ENCODE measurements at regions not wholly inside any gene's neighbourhood (a gene's known extent, or its start where the extent isn't known, plus 50 kb on each side); places are given as distances from the start of the nearest gene placed in this dataset.

DNA sequence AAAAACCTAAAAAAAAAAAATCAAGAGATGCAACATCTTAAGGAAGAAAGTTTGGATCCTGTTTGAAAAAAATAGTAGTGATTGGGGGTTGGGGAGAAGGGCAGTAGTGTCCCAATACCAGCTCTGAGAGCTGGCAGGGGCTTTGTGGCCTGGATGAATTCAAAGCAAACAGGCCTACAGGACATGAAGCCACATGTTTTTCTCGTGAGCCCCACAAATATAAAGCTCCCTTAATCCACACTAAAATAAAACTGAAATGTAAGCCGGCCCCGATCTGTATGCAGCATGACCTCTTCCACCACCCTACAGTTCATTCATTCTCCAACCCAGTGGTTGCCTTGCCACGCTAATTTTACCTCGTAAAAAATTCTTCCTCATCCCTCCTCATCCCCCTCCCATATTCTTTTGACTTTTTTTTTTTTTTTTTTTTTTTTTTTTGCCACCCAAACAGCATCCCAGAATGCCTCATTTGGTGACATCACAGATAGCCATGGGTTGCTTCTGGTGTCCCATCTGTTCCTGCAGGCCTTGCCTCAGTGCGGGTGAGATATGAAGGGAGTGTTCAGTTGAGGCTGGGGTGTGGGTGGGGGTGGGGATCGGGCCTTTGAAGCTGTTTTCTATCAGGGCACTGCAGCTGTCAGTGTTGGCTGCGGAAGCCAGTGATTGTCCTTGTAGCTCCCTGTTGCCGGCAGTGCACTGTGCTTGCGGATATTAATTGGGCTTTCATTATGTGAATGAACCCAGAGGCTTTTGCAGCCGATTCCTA, 81.6 kb upstream of the NFIB start:
- no peak for DNase-seq (ENCODE audit: low spot score)

DNA sequence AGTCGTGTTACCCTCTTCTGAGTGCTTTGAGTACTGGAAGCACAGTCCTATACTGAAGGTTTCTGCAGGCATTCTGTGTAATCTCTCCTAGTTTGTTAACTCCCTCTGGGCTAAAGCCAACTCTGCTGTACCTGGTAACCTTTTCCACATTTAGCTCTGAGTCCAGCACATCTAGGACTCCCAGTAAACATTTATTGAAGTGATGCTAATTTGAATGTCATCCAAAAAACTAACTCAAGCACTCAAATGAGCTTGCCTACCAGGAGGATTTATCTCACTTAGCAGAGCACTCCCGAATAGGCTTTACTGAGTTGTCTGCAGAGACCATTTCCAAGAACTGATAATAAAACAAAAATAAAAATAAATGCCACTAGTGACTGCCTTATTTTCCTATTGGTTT, 79.5 kb upstream of the NFIB start:
- DNase-seq (ENCODE audit: low spot score): no peak

GRCh38 chr9:14391620-14392019, 77.7 kb upstream of the NFIB start:
- no peak for DNase-seq (ENCODE audit: low spot score)

DNA sequence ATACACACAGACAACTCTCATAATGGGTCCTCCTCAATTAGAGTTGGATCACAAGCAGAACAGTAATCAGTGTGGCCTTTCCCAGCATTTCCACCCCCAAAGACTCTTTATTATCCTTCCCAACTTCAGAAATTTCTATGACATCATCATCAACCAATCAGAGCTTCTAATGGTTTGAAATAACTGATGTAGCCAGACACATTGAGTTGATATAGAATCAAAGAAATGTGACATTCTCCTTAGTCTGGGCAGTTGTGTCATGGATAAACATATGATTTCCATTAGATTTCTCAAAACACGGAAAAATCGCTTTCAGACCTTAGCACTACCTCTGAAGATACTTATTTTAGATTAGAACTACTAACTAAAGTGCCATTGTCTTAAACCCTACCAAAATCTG, 75.7 kb upstream of the NFIB start:
- DNase-seq (ENCODE audit: low spot score): no peak

DNA sequence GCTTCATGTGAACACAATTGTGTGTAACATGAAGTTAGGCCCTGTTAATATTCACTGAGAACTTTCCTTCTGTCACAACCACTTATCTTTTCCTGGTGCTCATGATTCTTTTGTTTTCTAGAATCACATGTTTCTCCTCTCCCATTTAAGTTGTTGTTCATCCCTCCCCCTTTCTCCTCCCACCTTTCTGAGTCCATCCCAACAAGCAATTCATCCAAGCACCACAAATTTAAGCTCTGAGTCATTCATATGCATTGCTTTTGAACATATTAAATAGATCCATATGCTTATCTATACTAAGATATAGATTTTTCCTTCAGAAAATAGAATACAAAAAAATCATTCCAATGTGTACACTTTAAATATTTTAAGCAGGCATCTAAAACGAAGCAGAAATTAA, 75.2 kb upstream of the NFIB start:
- DNase-seq (ENCODE audit: low spot score): no peak

DNA sequence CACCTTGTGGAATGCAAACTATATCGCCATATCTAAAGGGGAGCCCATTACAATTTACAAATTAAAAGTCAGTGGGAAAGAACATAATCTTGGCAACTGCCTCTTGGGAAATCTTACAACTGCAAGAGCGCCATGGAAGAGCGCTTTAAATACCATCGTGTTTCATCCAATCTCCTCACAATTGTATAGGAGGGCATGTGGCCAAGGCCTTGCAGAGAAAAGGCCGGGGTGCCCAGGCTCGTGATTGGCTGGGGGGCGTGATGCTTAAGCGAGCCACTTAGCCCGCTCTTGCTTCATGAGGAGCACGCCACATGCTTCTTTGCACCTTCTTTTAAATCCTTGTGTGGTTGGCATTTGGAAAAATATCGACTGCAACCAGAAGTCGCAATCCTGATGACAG, 69.8 kb upstream of the NFIB start:
- no peak for DNase-seq (ENCODE audit: low spot score)

- peak; percentile 5 for DNase-seq (ENCODE audit: low spot score)
Measured at GRCh38 chr9:14383294-14383693, 69.4 kb upstream of the NFIB start.

- no peak for DNase-seq (ENCODE audit: low spot score)
Measured at GRCh38 chr9:14380061-14380836, 66.3 kb upstream of the NFIB start.

DNA sequence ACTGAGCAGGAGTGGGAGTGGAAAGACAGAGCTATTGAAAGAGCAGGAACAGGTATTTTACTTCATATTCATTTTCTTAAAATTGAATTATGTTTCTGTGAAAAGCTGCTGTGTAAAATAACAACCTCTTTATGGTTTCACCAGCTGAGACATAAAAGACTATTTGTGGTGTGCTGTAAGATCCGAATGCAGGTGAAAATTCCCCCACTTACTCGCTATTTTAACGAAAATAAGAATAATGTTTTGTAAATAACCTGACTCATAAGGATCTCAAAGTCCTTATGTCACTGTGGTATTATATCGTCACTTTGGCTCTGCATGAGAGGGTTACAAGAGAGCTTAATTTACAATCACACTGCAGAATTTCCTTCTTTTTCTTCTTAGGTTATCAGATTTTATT, 65.3 kb upstream of the NFIB start:
- DNase-seq (ENCODE audit: low spot score): no peak

GRCh38 chr9:14373706-14374105, 59.8 kb upstream of the NFIB start:
- DNase-seq (ENCODE audit: low spot score): no peak

DNA sequence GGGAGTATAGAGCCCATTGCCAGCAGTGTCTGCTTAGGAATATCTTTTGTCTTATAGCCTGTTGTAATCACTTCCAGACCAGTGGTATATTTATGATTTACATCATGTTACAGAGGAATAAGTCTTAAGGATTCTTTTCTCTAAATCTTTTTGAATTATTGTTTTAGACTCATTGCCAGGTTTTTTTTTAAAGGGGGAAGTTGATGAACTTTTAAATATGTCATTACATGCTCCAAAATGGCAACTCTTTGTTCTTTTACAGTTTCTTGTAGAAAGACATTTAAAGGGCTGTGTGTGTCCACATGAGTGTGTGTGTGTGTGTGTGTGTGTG, 59.4 kb upstream of the NFIB start:
- DNase-seq (ENCODE audit: low spot score): no peak

- DNase-seq (ENCODE audit: low spot score): peak; percentile 43
Measured at GRCh38 chr9:14372437-14373335, 58.7 kb upstream of the NFIB start.

DNA sequence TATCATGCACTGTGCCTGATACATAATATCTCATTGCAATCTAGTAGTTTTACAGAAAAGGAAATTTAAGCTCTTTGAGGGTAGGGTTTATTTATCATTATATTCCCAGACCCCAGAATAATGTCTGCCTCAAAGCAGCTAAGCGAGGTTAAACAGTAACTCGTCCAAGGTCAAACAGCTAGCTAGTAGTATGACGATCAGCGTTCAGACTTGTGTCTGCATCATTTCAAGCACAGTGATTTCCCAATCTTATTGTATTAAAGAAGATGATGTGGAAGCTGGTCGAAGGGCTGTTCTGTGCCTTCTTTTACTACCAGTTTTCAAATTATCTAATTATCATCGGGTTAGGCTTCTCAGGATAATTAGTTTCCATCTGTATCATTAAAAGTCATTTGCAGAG, 55.1 kb upstream of the NFIB start:
- DNase-seq (ENCODE audit: low spot score): no peak

DNA sequence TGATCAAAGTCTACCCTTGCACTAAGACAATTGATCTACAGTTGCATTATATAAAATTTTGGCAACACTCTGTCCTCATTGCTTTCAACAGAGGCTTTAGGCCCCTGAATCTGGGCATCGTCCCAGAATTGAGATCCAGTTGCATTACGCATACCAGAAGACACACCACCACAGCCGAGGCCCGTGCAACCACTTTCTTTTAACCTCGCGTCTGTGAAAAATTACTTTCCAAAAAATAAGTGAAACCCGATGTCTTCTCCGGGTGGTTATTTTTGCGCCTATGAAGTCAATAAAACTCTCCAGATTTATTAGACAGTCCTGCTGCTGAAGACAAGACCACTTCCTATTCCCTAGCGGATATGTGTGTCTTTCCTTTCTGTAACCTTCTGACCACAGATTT, 52.1 kb upstream of the NFIB start:
- peak; percentile 81 for DNase-seq (ENCODE audit: low spot score)

DNA sequence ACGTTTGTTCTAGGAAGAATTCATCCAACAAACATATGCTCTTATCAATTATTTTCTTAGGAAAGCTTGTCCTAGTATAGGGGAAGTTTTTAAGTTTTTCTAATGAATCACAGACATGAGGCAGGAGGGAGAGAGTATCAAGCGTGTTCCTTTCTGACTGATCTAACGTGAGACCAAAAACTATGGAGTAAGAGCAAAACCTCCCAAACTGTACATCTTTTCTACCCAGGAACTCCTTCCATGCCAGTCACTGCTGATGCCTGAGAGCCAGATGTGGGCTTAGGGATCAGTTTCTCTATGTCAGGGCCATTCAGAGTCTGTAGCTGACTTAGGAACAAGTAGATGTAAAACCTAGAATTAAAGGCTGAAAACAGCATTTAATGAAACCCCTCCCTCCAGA, 51.7 kb upstream of the NFIB start:
- DNase-seq (ENCODE audit: low spot score): peak; percentile 23
